ENCODE measurements at regions not wholly inside any gene's neighbourhood (a gene's known extent, or its start where the extent isn't known, plus 50 kb on each side); places are given as distances from the start of the nearest gene placed in this dataset.

- H3K36me3 Mint-ChIP-seq = no peaks in the 10 kb centered on the region
- peaks cover 0 to 3% of the 10 kb centered on the region in 2 donors for H3K9me3 Mint-ChIP-seq
- no peak overlapping the region for H3K27ac Mint-ChIP-seq
- no peaks in the 10 kb centered on the region for H3K27me3 Mint-ChIP-seq
- no peak overlapping the region for H3K4me3 Mint-ChIP-seq
- ATAC-seq (replicated peaks) (no peak), DNase-seq (no peak)
- no peaks in the 10 kb centered on the region for H3K4me1 Mint-ChIP-seq
These were observed 106.9 kb upstream of the NPHP3 start for GRCh38 chr3:132829101-132829500.

- no peak overlapping the region for H3K27ac Mint-ChIP-seq
- H3K4me1 Mint-ChIP-seq = no peaks in the 10 kb centered on the region
- DNase-seq (no peak), ATAC-seq (replicated peaks) (no peak)
- H3K4me3 Mint-ChIP-seq = no peak overlapping the region
- H3K9me3 Mint-ChIP-seq = peaks cover 0 to 3% of the 10 kb centered on the region in 2 donors
- H3K27me3 Mint-ChIP-seq = peaks cover 5 to 8% of the 10 kb centered on the region in 2 donors
- no peaks in the 10 kb centered on the region for H3K36me3 Mint-ChIP-seq
These were observed 100.6 kb upstream of the NPHP3 start for GRCh38 chr3:132822837-132823236.

- no peak overlapping the region for H3K27ac Mint-ChIP-seq
- peaks cover 0 to 3% of the 10 kb centered on the region in 2 donors for H3K9me3 Mint-ChIP-seq
- peaks cover 5 to 11% of the 10 kb centered on the region in 2 donors for H3K27me3 Mint-ChIP-seq
- H3K4me1 Mint-ChIP-seq = no peaks in the 10 kb centered on the region
- DNase-seq (no peak), ATAC-seq (replicated peaks) (no peak)
- no peaks in the 10 kb centered on the region for H3K36me3 Mint-ChIP-seq
- no peak overlapping the region for H3K4me3 Mint-ChIP-seq
These were observed 100.1 kb upstream of the NPHP3 start for GRCh38 chr3:132822266-132822665.

GRCh38 chr3:132821314-132821713 lies 99.1 kb upstream of the NPHP3 start:
- DNase-seq (no peak), ATAC-seq (replicated peaks) (no peak)
- H3K36me3 Mint-ChIP-seq = no peaks in the 10 kb centered on the region
- H3K4me1 Mint-ChIP-seq = no peaks in the 10 kb centered on the region
- peaks cover 5 to 11% of the 10 kb centered on the region in 2 donors for H3K27me3 Mint-ChIP-seq
- no peaks in the 10 kb centered on the region for H3K9me3 Mint-ChIP-seq
- no peak overlapping the region for H3K4me3 Mint-ChIP-seq
- no peak overlapping the region for H3K27ac Mint-ChIP-seq

GRCh38 chr3:132818251-132818650 lies 96.0 kb upstream of the NPHP3 start:
- DNase-seq (no peak), ATAC-seq (replicated peaks) (no peak)
- H3K4me1 Mint-ChIP-seq = no peaks in the 10 kb centered on the region
- no peak overlapping the region for H3K27ac Mint-ChIP-seq
- H3K36me3 Mint-ChIP-seq = no peaks in the 10 kb centered on the region
- no peak overlapping the region for H3K4me3 Mint-ChIP-seq
- H3K27me3 Mint-ChIP-seq = peaks cover 5 to 11% of the 10 kb centered on the region in 2 donors
- peaks cover 0 to under 1% of the 10 kb centered on the region in 2 donors for H3K9me3 Mint-ChIP-seq

GRCh38 chr3:132817646-132818177 lies 95.5 kb upstream of the NPHP3 start:
- H3K36me3 Mint-ChIP-seq = no peaks in the 10 kb centered on the region
- ATAC-seq (replicated peaks) = no peak

GRCh38 chr3:132805071-132805470 lies 82.9 kb upstream of the NPHP3 start:
- ATAC-seq (replicated peaks) (no peak), DNase-seq (no peak)
- Mint-ChIP-seq H3K27me3 (peaks cover 0 to 5% of the 10 kb centered on the region in 2 donors), H3K36me3 (no peaks in the 10 kb centered on the region), H3K4me1 (no peaks in the 10 kb centered on the region), H3K27ac (no peak overlapping the region), H3K4me3 (no peak overlapping the region), H3K9me3 (no peaks in the 10 kb centered on the region)

More at GRCh38 chr3:132817646-132818177, 95.5 kb upstream of the NPHP3 start:
- Mint-ChIP-seq H3K4me1 (no peaks in the 10 kb centered on the region), H3K9me3 (peaks cover 0 to 2% of the 10 kb centered on the region in 2 donors), H3K4me3 (no peak overlapping the region), H3K27me3 (peaks cover 5 to 11% of the 10 kb centered on the region in 2 donors), H3K27ac (no peak overlapping the region)
- DNase-seq = no peak

- Mint-ChIP-seq H3K27ac (no peak overlapping the region), H3K4me3 (no peak overlapping the region), H3K9me3 (no peaks in the 10 kb centered on the region), H3K4me1 (no peaks in the 10 kb centered on the region), H3K36me3 (no peaks in the 10 kb centered on the region), H3K27me3 (peaks cover 0 to 5% of the 10 kb centered on the region in 2 donors)
- ATAC-seq (replicated peaks) (no peak), DNase-seq (no peak)
These were observed 82.3 kb upstream of the NPHP3 start for GRCh38 chr3:132804498-132804897.

GRCh38 chr3:132803889-132804288 lies 81.7 kb upstream of the NPHP3 start:
- Mint-ChIP-seq H3K27me3 (peaks cover 0 to 5% of the 10 kb centered on the region in 2 donors), H3K4me1 (no peaks in the 10 kb centered on the region), H3K36me3 (no peaks in the 10 kb centered on the region), H3K27ac (no peak overlapping the region), H3K4me3 (no peak overlapping the region), H3K9me3 (no peaks in the 10 kb centered on the region)
- DNase-seq = no peak
- no peak for ATAC-seq (replicated peaks)

- H3K27me3 Mint-ChIP-seq = peaks cover 0 to 5% of the 10 kb centered on the region in 2 donors
- ATAC-seq (replicated peaks) = no peak
- H3K4me1 Mint-ChIP-seq = no peaks in the 10 kb centered on the region
- no peak overlapping the region for H3K4me3 Mint-ChIP-seq
- no peak for DNase-seq
- no peak overlapping the region for H3K27ac Mint-ChIP-seq
- H3K36me3 Mint-ChIP-seq = no peaks in the 10 kb centered on the region
- no peaks in the 10 kb centered on the region for H3K9me3 Mint-ChIP-seq
These were observed 78.7 kb upstream of the NPHP3 start for GRCh38 chr3:132800958-132801357.

- no peaks in the 10 kb centered on the region for H3K4me1 Mint-ChIP-seq
- peaks cover 10 to 29% of the 10 kb centered on the region in 2 donors for H3K27me3 Mint-ChIP-seq
- no peaks in the 10 kb centered on the region for H3K36me3 Mint-ChIP-seq
- no peak overlapping the region for H3K27ac Mint-ChIP-seq
- no peak for DNase-seq
- H3K4me3 Mint-ChIP-seq = no peak overlapping the region
- ATAC-seq (replicated peaks) = no peak
- peaks cover 0 to 2% of the 10 kb centered on the region in 2 donors for H3K9me3 Mint-ChIP-seq
These were observed 68.6 kb upstream of the NPHP3 start for GRCh38 chr3:132790806-132791205.

- H3K9me3 Mint-ChIP-seq = peaks cover 0 to 2% of the 10 kb centered on the region in 2 donors
- DNase-seq (no peak), ATAC-seq (replicated peaks) (no peak)
- H3K4me1 Mint-ChIP-seq = no peaks in the 10 kb centered on the region
- H3K4me3 Mint-ChIP-seq = no peak overlapping the region
- no peaks in the 10 kb centered on the region for H3K36me3 Mint-ChIP-seq
- peaks cover 10 to 29% of the 10 kb centered on the region in 2 donors for H3K27me3 Mint-ChIP-seq
- no peak overlapping the region for H3K27ac Mint-ChIP-seq
These were observed 67.8 kb upstream of the NPHP3 start for GRCh38 chr3:132789959-132790358.

- no peaks in the 10 kb centered on the region for H3K9me3 Mint-ChIP-seq
- DNase-seq (no peak), ATAC-seq (replicated peaks) (no peak)
- peaks cover 4 to 23% of the 10 kb centered on the region in 2 donors for H3K27me3 Mint-ChIP-seq
- no peaks in the 10 kb centered on the region for H3K36me3 Mint-ChIP-seq
- no peaks in the 10 kb centered on the region for H3K4me1 Mint-ChIP-seq
- no peak overlapping the region for H3K27ac Mint-ChIP-seq
- H3K4me3 Mint-ChIP-seq = no peak overlapping the region
These were observed 66.1 kb upstream of the NPHP3 start for GRCh38 chr3:132788301-132788671.

GRCh38 chr3:132787616-132788300 lies 65.5 kb upstream of the NPHP3 start:
- Mint-ChIP-seq H3K36me3 (no peaks in the 10 kb centered on the region), H3K27me3 (peaks cover 0 to 19% of the 10 kb centered on the region in 2 donors), H3K4me1 (no peaks in the 10 kb centered on the region), H3K4me3 (no peak overlapping the region), H3K9me3 (no peaks in the 10 kb centered on the region), H3K27ac (no peak overlapping the region)
- no peak for DNase-seq
- no peak for ATAC-seq (replicated peaks)

GRCh38 chr3:132786890-132787289 lies 64.7 kb upstream of the NPHP3 start:
- peaks cover 0 to 19% of the 10 kb centered on the region in 2 donors for H3K27me3 Mint-ChIP-seq
- no peaks in the 10 kb centered on the region for H3K4me1 Mint-ChIP-seq
- ATAC-seq (replicated peaks) (peak in 1 of 2 donors; percentile 14), DNase-seq (no peak)
- H3K9me3 Mint-ChIP-seq = no peaks in the 10 kb centered on the region
- H3K4me3 Mint-ChIP-seq = no peak overlapping the region
- H3K27ac Mint-ChIP-seq = no peak overlapping the region
- no peaks in the 10 kb centered on the region for H3K36me3 Mint-ChIP-seq

All from stimulated activated naive B cell treated with anti-CD40 and anti-IgM and Interleukin-4, amounts not matched to agents 10 μg/mL and 1 μg/mL and 100 μg/mL, for 72 hours (primary cell).